ENCODE measurements at regions not wholly inside any gene's neighbourhood (a gene's known extent, or its start where the extent isn't known, plus 50 kb on each side); places are given as distances from the start of the nearest gene placed in this dataset.

DNA sequence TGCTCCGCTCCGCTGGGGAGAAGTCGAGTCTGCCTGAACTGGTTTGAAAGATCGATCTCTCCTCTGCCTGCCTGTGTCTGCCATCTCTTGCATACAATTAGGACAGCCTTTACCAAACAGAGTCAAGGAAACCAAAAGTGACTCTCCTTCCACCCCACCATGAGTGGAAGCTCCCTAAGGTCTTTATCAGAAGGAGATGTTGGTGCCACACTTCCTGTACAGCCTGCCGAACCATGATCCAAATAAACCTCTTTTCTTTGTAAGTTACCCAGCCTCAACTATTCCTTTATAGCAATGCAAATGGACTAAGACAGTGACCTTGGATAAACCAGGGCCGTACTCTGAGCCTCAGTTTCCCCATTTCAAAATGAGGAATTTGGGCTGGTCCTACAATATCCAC, 106.3 kb upstream of the GDF10 start:
- Histone ChIP-seq H3K36me3 (no peaks in the 10 kb centered on the region), H3K4me1 (no peaks in the 10 kb centered on the region), H3K27ac (no peak overlapping the region), H3K9me3 (no peaks in the 10 kb centered on the region), H3K27me3 (no peaks in the 10 kb centered on the region), H3K4me3 (no peak overlapping the region)
- in situ Hi-C loops (cut with MboI; ENCODE audit: low pct_ligation_motif_present in 1 of 4, low pct_unique_long_range_greater_than_20kb in 1 of 4, low sequenced_read_pairs in 3 of 4) (no loop called here), intact Hi-C loops (cut with DNase I; ENCODE audit: low total_unique reads) (no loop called here)
- WGBS, 2 donors (ENCODE audit: low coverage in 1 of 2), result 94 to 100% methylated on average over 3 to 6 of the region's 6 CpGs
- DNase-seq, result no peak
- TF ChIP-seq, protein P1, sequence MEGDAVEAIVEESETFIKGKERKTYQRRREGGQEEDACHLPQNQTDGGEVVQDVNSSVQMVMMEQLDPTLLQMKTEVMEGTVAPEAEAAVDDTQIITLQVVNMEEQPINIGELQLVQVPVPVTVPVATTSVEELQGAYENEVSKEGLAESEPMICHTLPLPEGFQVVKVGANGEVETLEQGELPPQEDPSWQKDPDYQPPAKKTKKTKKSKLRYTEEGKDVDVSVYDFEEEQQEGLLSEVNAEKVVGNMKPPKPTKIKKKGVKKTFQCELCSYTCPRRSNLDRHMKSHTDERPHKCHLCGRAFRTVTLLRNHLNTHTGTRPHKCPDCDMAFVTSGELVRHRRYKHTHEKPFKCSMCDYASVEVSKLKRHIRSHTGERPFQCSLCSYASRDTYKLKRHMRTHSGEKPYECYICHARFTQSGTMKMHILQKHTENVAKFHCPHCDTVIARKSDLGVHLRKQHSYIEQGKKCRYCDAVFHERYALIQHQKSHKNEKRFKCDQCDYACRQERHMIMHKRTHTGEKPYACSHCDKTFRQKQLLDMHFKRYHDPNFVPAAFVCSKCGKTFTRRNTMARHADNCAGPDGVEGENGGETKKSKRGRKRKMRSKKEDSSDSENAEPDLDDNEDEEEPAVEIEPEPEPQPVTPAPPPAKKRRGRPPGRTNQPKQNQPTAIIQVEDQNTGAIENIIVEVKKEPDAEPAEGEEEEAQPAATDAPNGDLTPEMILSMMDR (IDR thresholded peaks at IDR 0.05), result no peak
- no peak for TF ChIP-seq POLR2AphosphoS5 (IDR thresholded peaks at IDR 0.05)
- no peak for TF ChIP-seq EP300 (IDR thresholded peaks at IDR 0.05; ENCODE audit: low read depth)
- TF ChIP-seq POLR2A (IDR thresholded peaks at IDR 0.05), result no peak

DNA sequence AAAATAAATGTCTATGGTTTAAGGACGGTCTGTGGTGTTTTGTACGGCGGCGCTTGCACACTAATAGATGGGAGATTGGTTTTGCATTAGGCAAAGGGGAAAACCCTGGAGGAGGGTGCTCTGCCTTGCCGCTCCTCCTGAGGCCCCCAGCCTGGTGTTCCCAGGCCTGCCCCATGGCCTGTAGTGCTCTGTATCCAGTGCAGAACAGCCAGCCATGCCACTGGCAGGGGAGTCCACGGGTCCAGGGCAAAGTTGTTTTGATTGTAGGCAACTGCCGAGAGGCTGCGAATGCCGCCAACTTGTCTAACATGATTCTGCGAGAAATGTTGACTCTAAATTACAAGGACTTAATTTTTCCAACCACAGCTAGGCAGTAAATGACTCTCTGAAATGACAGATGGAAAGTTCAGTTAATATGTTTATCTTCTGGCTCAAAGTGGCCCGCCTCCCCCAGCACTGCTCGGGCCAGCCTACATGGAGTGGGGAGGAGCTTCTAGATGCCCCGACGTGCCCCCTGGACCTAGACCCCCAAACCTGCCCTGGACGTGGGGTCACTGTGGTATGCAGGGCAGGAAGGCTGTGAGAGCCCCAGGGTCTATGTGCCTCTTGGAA, 104.6 kb upstream of the GDF10 start:
- TF ChIP-seq EP300 (IDR thresholded peaks at IDR 0.05; ENCODE audit: low read depth) (no peak), POLR2A (IDR thresholded peaks at IDR 0.05) (no peak), POLR2AphosphoS5 (IDR thresholded peaks at IDR 0.05) (no peak)
- TF ChIP-seq, protein P1 (IDR thresholded peaks at IDR 0.05), result no peak
- no peak overlapping the region for H3K27ac ChIP-seq
- no peak overlapping the region for H3K4me3 ChIP-seq
- no peaks in the 10 kb centered on the region for H3K27me3 ChIP-seq
- 60 to 67% methylated on average over 6 to 15 of the region's 15 CpGs for WGBS, 2 donors (ENCODE audit: low coverage in 1 of 2)
- in situ Hi-C loops (cut with MboI; ENCODE audit: low pct_ligation_motif_present in 1 of 4, low pct_unique_long_range_greater_than_20kb in 1 of 4, low sequenced_read_pairs in 3 of 4), result no loop called here
- H3K36me3 ChIP-seq, result no peaks in the 10 kb centered on the region
- H3K4me1 ChIP-seq, result no peaks in the 10 kb centered on the region
- no peak for DNase-seq
- no peaks in the 10 kb centered on the region for H3K9me3 ChIP-seq
- intact Hi-C loops (cut with DNase I; ENCODE audit: low total_unique reads), result no loop called here

DNA sequence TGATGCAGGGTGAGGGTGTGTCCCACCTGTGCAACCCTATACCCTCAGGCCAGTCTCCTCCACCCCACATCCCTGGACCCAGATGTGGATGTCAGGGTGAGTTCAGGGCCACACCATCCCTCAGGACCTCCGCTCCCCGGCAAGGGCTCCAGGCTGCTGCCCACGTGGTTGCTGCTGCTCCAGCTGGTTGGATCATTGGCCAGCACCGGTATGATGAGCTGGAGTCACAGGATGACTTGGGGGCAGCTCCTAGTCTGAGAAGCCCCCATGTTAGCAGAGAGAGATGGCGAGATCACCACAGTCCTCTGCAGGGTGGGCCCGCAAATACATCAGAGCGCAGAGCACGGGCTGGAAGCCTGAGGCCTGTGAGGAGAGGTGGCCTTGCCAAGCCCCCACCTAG, 103.3 kb upstream of the GDF10 start:
- no peaks in the 10 kb centered on the region for H3K9me3 ChIP-seq
- TF ChIP-seq, protein P1 (IDR thresholded peaks at IDR 0.05), result no peak
- TF ChIP-seq POLR2A (IDR thresholded peaks at IDR 0.05), result no peak
- WGBS, 2 donors (ENCODE audit: low coverage in 1 of 2), result 95% methylated on average over 8 of the region's 8 CpGs; no CpG with 5 or more reads in 1 of the 2 donors
- in situ Hi-C loops (cut with MboI; ENCODE audit: low pct_ligation_motif_present in 1 of 4, low pct_unique_long_range_greater_than_20kb in 1 of 4, low sequenced_read_pairs in 3 of 4), result no loop called here
- intact Hi-C loops (cut with DNase I; ENCODE audit: low total_unique reads), result no loop called here
- no peak for DNase-seq
- no peaks in the 10 kb centered on the region for H3K36me3 ChIP-seq
- no peak overlapping the region for H3K4me3 ChIP-seq
- H3K27me3 ChIP-seq, result no peaks in the 10 kb centered on the region
- H3K4me1 ChIP-seq, result no peaks in the 10 kb centered on the region
- no peak overlapping the region for H3K27ac ChIP-seq

DNA sequence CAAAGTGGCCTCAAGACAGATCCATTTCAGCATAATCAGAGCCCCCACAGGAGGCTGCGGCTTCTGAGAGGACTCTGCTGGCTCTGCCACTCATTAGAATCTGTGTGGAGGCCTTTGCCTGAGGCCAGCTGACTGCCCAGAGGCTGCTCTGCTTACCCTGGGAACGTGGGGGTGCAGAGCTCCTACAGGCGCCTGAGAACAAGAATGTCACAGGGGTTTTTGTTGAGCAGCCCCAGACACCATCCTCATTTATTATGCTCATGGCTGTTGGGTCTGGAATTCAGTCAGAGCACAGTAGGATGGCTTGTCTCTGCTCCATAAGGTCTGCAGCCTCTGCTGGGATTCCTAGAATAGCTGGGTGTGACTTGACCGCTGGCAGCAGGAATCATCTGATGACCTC, 101.8 kb upstream of the GDF10 start:
- WGBS, 2 donors (ENCODE audit: low coverage in 1 of 2), result 67 to 75% methylated on average over 1 to 4 of the region's 4 CpGs
- H3K4me3 ChIP-seq, result no peak overlapping the region
- H3K9me3 ChIP-seq, result no peaks in the 10 kb centered on the region
- TF ChIP-seq EP300 (IDR thresholded peaks at IDR 0.05; ENCODE audit: low read depth), result no peak
- no peak for TF ChIP-seq POLR2AphosphoS5 (IDR thresholded peaks at IDR 0.05)
- TF ChIP-seq POLR2A (IDR thresholded peaks at IDR 0.05), result no peak
- TF ChIP-seq, protein P1 (IDR thresholded peaks at IDR 0.05), result no peak
- H3K4me1 ChIP-seq, result no peaks in the 10 kb centered on the region
- H3K27me3 ChIP-seq, result no peaks in the 10 kb centered on the region
- in situ Hi-C loops (cut with MboI; ENCODE audit: low pct_ligation_motif_present in 1 of 4, low pct_unique_long_range_greater_than_20kb in 1 of 4, low sequenced_read_pairs in 3 of 4) (no loop called here), intact Hi-C loops (cut with DNase I; ENCODE audit: low total_unique reads) (no loop called here)
- no peak for DNase-seq
- no peak overlapping the region for H3K27ac ChIP-seq
- no peaks in the 10 kb centered on the region for H3K36me3 ChIP-seq
